Prostate gland (tissue), 2 donors: ENCODE measurements at regions not wholly inside any gene's neighbourhood (a gene's known extent, or its start where the extent isn't known, plus 50 kb on each side); places are given as distances from the start of the nearest gene placed in this dataset.

Experiments used
- DNase-seq: peaks from one replicate; pipeline ENCODE4 v3.0.0-alpha.2; 2019; ENCODE audit warnings: low spot score
- H3K27ac ChIP-seq, 2 donors: fragments of 200-600 bp; sonication (generic); 2 replicates each; pipeline ENCODE4 v1.5.1; 2017 to 2019
- H3K27me3 ChIP-seq: fragments of 200-600 bp; sonication (generic); replicated peaks from 2 replicates; pipeline ENCODE4 v1.5.1; 2019; ENCODE audit not compliant: insufficient read depth
- H3K36me3 ChIP-seq, 2 donors: fragments of 200-600 bp; sonication (generic); 1 replicate in 1 of 2; 2 replicates in 1 of 2; pipeline versions ENCODE4 v1.5.1 to v1.8.1; 2017 to 2019
- H3K4me1 ChIP-seq: fragments of 200-600 bp; sonication (generic); replicated peaks from 2 replicates; pipeline ENCODE4 v1.5.1; 2019
- H3K4me3 ChIP-seq, 2 donors: fragments of 200-600 bp; sonication (generic); 2 replicates each; pipeline ENCODE4 v1.5.1; 2017 to 2019
- H3K9me3 ChIP-seq: fragments of 200-600 bp; sonication (generic); 2 replicates; pipeline ENCODE4 v1.5.1; 2017
- CTCF ChIP-seq, 4 experiments: fragments of 200-600 bp in 2 of 4; fragments of 450-650 bp in 2 of 4; sonication (generic) in 2 of 4; IDR thresholded peaks; 1 replicate in 3 of 4; 2 replicates in 1 of 4; pipeline ENCODE4 v1.5.1; 2016 to 2019; ENCODE audit warnings: antibody characterized with exemption in 4 of 4, mild to moderate bottlenecking in 2 of 4, moderate library complexity in 2 of 4
- POLR2A ChIP-seq: fragments of 450-650 bp; IDR thresholded peaks from one replicate; pipeline ENCODE4 v1.6.1; 2016; ENCODE audit warnings: antibody characterized with exemption, mild to moderate bottlenecking
- POLR2AphosphoS5 ChIP-seq: sonication (generic); formaldehyde crosslinking; IDR thresholded peaks from one replicate; pipeline ENCODE4 v1.6.1; 2017; ENCODE audit warnings: antibody characterized with exemption
- WGBS: methylation state at CpG from one replicate; pipeline ENCODE4 v1.1.5; 2018; 5-methylcytosine and 5-hydroxymethylcytosine counted together
- intact Hi-C: fragments of 100-400 bp; cut with DNase I; formaldehyde crosslinking; loops from one replicate; pipeline ENCODE4 v1.14.2; 2022

- Histone ChIP-seq H3K4me3 (no peak overlapping the region), H3K4me1 (no peaks in the 10 kb centered on the region), H3K27ac (no peak overlapping the region), H3K9me3 (no peaks in the 10 kb centered on the region), H3K27me3 (no peaks in the 10 kb centered on the region), H3K36me3 (no peaks in the 10 kb centered on the region)
- no peak for DNase-seq
- no peak for TF ChIP-seq POLR2A
- no peak for TF ChIP-seq POLR2AphosphoS5
- no peak for TF ChIP-seq CTCF (IDR thresholded peaks at IDR 0.05)
- intact Hi-C loops: no loop called here
- 40% methylated on average over 1 of the region's 1 CpG for WGBS
Measured at GRCh38 chr12:31201382-31201781, 124.6 kb downstream of the SINHCAF start.

DNA sequence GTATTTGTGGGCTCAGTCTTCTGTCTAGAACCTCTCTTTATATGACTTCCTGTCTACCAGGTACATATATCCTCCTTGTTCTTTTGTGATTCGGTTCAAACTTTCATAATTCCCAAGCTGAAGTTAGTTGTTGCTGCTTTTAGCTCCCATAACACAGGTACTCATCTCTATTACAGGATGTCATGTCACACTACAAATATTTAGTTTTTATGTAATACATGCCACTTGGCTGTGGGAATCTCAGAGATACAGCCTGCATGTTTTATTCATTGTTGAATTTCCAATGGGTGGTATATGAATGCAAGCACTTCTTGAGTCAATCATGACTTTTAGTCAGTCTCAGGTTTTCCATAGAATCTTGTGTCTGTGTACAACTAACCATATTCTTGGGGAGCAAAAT, 122.7 kb downstream of the SINHCAF start:
- no peak overlapping the region for H3K27ac ChIP-seq
- 82% methylated on average over 1 of the region's 1 CpG for WGBS
- H3K36me3 ChIP-seq: no peaks in the 10 kb centered on the region
- H3K4me1 ChIP-seq: no peaks in the 10 kb centered on the region
- intact Hi-C loops: no loop called here
- DNase-seq: no peak
- no peaks in the 10 kb centered on the region for H3K9me3 ChIP-seq
- no peaks in the 10 kb centered on the region for H3K27me3 ChIP-seq
- H3K4me3 ChIP-seq: no peak overlapping the region
- TF ChIP-seq POLR2A (no peak), POLR2AphosphoS5 (no peak), CTCF (IDR thresholded peaks at IDR 0.05) (no peak)

GRCh38 chr12:31205054-31205453, 120.9 kb downstream of the SINHCAF start:
- Histone ChIP-seq H3K4me3 (no peak overlapping the region), H3K36me3 (no peaks in the 10 kb centered on the region), H3K9me3 (no peaks in the 10 kb centered on the region), H3K27me3 (no peaks in the 10 kb centered on the region), H3K4me1 (no peaks in the 10 kb centered on the region), H3K27ac (no peak overlapping the region)
- WGBS: 24% methylated on average over 3 of the region's 3 CpGs
- DNase-seq: no peak
- intact Hi-C loops: no loop called here
- TF ChIP-seq POLR2A (no peak), CTCF (IDR thresholded peaks at IDR 0.05) (no peak), POLR2AphosphoS5 (no peak)

DNA sequence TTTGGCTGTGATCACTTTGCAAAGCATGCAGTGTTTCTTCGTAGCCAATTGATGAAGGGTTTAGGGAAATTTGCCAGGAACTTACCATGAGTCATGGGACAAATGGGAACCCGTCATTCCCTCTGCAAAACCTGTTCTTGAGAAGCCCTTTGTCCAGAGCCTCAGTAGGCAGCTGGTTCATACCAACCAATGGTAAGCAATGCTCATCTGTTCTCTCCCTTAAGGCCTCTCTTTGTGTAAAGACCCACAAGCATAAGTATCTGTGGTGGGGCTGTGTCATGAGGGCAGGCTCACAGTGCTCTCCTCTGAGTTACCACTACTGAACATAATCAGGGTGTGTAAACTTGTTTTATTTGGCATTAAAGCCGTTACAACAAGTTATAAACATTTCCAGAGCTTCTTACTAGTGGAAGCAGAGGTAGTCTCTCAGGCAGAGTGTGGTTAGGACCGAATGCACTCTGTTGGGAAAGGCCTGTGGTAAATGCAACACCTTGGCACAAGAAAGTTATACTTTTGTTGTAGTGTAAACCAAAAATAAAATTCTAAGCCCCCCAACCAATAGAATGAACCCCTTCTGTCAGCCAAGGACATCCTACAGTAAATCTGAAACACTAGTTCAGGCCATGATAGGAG, 119.8 kb downstream of the SINHCAF start:
- Histone ChIP-seq H3K4me3 (no peak overlapping the region), H3K4me1 (no peaks in the 10 kb centered on the region), H3K27ac (no peak overlapping the region), H3K9me3 (no peaks in the 10 kb centered on the region), H3K36me3 (no peaks in the 10 kb centered on the region), H3K27me3 (no peaks in the 10 kb centered on the region)
- 28% methylated on average over 4 of the region's 4 CpGs for WGBS
- DNase-seq: no peak
- intact Hi-C loops: no loop called here
- TF ChIP-seq CTCF (IDR thresholded peaks at IDR 0.05): no peak
- TF ChIP-seq POLR2A: no peak
- TF ChIP-seq POLR2AphosphoS5: peak; percentile 36

GRCh38 chr12:31207799-31208465, 118.0 kb downstream of the SINHCAF start:
- TF ChIP-seq POLR2A (no peak), CTCF (IDR thresholded peaks at IDR 0.05) (no peak), POLR2AphosphoS5 (no peak)
- H3K9me3 ChIP-seq: no peaks in the 10 kb centered on the region
- no peak overlapping the region for H3K27ac ChIP-seq
- no peak for DNase-seq
- no peaks in the 10 kb centered on the region for H3K27me3 ChIP-seq
- no peaks in the 10 kb centered on the region for H3K4me1 ChIP-seq
- intact Hi-C loops: no loop called here
- no peak overlapping the region for H3K4me3 ChIP-seq
- H3K36me3 ChIP-seq: no peaks in the 10 kb centered on the region
- 80% methylated on average over 3 of the region's 3 CpGs for WGBS
